GM19463 (cell line): ENCODE measurements at regions not wholly inside any gene's neighbourhood (a gene's known extent, or its start where the extent isn't known, plus 50 kb on each side); places are given as distances from the start of the nearest gene placed in this dataset.
"Not testable (repeated sequence)": the region's sequence is repeated elsewhere in the genome, so short reads cannot be mapped to it uniquely, and the experiment has no call there.

Experiments used
- ATAC-seq: cut with Tn5 transposase; IDR thresholded peaks from one replicate; pipeline ENCODE4 v1.9.1; 2021; ENCODE audit warnings: mild to moderate bottlenecking, moderate library complexity; ENCODE audit not compliant: unreplicated experiment

- ATAC-seq, result no peak
Measured at GRCh38 chr15:39016706-39017105, 452.1 kb upstream of the RASGRP1 start.

DNA sequence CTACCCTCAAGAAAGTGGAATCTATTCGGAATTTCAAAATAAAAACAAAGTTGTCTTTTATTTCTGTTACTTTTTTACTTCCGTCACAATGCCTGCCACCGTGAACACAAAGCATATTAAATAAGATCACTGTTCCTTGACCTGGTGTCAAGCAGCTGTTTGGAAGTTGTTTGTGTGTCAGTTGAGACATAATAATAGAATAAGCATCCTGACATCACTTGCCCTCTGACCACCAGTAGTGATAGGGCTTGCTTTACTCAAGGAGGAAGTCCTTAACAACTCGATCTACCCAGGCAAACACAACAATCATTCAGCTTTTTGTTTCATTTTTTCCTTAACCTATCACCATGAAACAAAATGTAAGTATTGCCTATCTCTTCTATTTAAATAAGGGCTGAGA, 454.4 kb upstream of the RASGRP1 start:
- no peak for ATAC-seq

DNA sequence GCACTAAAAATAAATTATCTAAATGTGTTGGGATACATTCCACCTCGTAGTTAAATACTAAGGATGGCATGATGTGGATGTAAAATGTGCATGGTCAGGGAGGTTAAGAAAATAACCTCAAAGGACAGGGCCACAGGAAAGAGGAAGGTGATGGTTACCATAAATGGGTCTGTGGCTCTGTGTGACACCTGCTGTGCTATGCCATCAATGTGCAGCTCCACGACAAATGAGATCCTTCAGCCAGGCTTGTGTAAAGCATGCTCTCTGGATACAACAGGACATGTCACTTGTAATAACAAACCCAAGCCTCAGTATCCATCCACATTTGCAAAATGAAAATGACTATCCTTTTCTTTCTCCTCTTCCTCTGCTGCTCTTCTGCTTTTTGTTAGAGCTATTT, 456.7 kb upstream of the RASGRP1 start:
- no peak for ATAC-seq

DNA sequence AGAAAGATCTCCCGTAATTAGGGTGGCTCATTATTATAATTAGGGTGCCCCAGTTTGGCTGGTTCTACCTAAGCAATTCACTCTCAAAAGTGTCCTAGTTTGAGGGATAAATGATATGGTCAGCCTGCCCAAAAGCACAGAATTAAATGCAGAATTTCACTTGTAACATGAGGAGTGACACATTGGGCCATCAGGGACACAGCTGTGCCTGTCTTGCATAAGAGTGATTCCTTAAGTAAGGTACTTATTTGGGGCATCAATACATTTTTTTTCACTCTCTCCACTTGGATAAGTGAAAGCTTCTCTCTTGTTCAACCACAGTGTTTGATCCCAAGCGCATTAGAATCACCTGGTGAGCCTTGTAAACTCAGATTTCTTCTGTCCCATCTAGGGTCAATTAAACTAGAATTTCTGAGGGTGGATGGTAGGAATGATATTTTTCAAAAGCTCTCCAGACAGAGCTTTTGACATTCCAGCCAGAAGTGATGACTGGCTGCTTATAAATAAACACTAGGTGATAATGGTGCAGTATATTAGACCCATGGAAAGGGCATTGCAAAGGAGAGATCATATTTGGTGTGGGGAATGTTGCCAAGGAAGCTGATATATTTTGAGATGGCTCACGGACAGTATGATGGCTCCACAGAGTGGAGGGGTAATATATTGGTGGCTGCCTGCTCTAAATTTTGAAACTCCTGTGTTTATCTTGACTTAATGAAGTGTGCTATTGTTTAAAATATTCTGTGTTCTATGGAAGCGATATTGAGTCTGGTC, 458.1 kb upstream of the RASGRP1 start:
- ATAC-seq, result no peak

- no peak for ATAC-seq
Measured at GRCh38 chr15:39025321-39025720, 460.7 kb upstream of the RASGRP1 start.

DNA sequence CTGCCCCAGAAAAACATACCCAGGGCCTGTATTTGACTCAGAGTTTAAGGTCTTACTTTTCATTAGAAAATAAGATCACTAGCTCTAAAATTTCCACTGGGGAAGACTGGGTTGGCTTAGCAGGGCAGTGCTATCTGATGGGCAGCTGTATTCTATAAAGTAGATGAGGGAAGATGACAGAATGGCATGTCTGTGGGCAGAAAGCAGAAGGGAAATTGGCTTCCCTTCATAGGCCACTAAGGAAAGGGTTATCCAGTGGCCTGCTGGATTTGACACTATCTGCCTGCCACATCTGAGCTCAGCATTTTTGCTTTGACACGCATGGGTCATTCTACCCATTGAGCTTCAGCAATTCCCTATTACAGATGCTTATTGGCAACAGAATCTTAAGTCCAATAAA, 461.3 kb upstream of the RASGRP1 start:
- ATAC-seq, result no peak

GRCh38 chr15:39028069-39028468, 463.5 kb upstream of the RASGRP1 start:
- no peak for ATAC-seq

DNA sequence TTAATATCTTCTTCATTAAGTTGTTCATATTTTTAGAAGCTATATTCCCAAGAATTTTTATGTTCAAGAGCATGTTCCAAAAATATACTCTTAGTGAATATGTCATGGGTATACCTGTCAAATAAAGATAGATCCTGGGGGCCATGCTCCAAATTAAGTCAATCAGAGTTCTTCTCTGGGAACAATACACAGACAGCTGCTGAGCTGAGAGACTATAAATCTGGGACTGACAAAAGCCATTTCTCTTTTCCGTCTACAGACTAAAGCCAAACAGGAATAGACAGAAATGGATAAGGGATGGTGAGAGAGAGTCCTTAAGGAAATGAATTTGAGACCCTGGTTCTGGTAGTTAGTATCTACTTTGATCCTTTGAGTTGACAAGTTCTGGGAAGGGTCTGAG, 465.1 kb upstream of the RASGRP1 start:
- no peak for ATAC-seq

DNA sequence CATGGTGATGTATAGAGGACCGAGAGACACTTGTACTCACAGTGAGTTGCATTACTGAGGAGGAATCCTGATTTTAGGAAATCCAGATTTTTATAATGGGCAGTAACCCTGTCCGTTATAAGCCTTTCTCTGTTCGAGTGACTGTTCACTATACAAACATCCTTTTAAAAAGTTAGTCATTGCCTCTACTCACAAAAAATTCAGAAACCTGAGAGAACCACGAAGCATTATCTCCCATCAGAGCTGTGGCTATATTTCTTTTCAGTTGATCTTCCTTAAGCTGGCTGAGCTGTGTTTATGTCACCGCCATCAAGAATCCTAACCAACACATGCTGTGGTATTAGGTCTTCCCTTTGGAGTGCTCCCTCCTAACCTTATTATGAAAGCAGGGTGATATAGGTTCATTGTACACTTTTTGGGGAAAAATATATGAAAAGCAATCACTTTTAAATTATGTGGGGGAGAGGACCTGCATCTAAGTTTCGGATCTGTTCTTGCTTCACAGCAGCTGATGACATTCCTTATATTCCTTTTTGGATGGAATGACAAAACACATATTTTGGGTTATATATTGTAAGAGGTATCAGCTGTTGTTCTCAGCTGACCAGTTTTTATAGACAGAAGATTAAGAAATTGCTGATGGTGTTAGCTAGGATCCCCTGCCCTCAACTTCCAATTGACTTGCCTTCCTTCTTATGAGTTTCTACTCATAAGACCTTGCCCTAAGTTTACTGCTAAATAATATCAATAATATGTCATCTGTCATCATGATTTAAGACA, 465.9 kb upstream of the RASGRP1 start:
- no peak for ATAC-seq

DNA sequence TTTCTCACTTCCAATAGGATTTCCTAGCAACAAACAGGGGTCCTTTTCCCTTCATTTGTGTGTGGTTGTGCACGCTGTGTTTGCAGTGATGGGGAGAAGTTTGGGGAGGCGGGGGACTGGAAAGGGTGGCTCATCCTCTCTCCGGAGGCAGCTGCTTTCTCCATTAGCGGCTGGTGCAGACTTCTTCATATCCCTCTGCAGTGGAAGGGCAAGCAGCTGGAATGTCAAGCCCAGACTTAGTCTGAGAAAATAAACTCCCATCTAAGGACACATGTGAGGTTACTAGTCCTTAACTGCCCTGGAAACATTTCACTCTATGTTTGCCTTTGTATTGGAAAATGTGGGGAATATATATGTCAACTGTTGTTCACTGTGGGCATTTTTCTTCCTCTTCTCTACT, 467.0 kb upstream of the RASGRP1 start:
- ATAC-seq, result no peak

DNA sequence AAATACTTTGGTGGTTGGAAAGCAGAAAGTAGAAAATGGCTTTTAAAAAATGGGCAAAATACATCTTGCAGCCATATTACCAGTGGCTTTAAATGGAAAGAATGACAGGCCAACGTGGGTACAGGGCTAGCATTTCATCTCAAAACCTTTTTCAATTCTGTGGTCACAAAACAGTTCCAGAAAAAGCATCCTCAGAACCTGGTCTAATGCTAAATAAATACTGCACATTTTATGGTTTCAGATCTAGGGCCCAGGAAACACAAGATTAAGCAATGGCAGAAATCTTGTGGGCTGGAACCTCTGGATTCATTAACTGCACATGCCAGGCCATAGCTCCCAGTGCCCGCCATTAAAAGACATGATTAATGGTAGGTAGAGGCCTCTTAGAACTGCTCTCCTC, 470.2 kb upstream of the RASGRP1 start:
- ATAC-seq, result no peak

DNA sequence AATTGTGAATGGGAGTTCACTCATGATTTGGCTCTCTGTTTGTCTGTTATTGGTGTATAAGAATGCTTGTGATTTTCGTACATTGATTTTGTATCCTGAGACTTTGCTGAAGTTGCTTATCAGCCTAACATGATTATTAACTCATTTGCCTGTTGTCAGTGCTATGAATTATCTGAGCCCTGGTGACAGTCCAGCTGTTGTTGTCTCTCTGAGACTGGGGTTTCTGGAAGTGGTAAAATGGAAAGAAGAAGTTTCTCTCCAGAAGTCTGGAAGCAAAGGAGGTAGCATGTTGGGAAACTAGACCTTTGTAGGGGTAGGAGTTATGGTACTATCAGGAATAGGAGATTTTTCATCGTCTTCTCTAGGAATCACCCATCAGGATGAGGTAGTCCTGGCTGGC, 473.0 kb upstream of the RASGRP1 start:
- ATAC-seq, result not testable (repeated sequence)

DNA sequence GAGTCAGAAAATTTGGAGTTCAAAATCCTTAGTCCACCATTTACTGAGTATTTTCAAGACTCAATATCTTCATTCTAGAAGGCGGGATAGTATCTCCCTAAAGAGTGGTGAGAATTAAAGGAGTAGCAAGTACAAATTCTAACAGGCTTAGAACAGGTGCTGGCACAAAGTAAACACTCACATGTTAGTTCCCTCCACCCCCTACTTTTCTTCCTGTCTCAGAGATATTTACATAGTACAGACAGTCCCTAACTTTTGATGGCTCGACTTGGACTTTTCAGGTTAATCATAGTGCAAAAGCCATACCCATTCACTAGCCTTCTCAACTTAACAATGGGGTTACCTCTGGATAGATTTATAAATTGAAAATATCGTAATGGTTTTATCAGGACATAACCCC, 476.2 kb upstream of the RASGRP1 start:
- no peak for ATAC-seq

GRCh38 chr15:39041979-39042495, 477.4 kb upstream of the RASGRP1 start:
- no peak for ATAC-seq

DNA sequence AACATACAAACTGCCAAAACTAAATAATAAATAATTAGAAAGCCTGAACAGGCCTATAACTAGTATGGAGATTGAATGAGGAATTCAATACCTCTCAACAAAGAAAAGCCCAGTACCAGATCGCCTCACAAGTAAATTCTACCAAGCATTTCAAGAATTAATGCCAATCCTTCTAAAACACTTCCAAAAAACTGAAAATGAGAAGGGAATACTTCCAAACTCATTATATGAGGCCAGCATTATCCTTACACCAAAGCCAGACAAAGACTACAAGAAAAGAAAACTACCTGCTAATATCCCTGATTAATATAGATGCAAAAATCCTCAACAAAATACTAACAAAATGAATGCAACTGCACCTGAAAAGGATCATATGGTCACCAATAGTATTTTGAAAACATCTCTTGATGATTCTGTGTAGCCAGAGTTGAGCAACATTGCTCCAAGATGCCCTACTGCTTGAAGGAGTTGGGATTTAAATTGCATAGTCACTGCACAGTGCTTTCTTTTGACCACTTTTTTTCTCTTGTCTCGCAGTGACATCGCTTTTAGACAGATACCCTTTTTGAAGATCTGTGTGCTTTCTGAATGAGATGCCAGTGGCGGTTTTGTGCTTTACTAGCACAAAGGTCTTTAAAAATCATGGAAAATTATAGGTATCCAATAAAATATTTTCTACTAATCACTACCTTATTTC, 487.2 kb upstream of the RASGRP1 start:
- no peak for ATAC-seq

DNA sequence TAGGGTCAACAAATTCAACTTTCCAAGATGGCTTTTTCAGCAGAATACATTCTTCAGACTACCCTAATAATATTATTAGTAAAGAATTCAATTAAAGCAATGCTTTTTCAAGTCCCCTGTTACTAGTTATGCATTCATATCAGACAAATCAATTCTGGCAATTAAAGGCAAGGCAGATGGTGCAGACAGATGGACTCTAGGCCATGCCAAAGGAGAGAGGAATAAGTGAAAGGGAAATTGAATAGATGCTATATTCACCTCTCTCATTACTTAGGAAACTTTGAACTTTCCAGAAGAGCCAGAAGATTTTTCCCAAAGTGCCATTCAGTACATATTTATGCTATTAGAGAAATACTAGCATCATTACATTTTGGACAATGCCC, 487.7 kb upstream of the RASGRP1 start:
- no peak for ATAC-seq

DNA sequence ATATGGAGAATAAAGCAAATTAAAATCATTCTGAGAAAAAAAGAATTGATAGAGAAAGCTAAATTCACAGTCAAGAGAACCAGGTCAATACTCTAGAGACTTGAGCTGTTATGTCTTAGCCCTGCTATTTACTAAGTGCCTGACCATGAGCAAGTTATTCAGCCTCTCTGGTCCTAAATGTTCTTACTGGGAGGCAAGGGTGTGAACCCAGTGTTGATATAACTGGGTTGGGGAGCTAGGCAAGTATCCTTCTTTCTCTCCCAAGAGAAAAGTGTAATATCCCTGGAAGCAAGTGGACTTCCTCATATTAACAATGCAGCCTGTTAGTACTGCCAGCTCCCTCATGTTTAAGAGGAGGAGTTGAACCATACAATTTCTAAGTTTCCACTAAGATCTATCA, 488.9 kb upstream of the RASGRP1 start:
- no peak for ATAC-seq

GRCh38 chr15:39054128-39054732, 489.6 kb upstream of the RASGRP1 start:
- ATAC-seq, result no peak

DNA sequence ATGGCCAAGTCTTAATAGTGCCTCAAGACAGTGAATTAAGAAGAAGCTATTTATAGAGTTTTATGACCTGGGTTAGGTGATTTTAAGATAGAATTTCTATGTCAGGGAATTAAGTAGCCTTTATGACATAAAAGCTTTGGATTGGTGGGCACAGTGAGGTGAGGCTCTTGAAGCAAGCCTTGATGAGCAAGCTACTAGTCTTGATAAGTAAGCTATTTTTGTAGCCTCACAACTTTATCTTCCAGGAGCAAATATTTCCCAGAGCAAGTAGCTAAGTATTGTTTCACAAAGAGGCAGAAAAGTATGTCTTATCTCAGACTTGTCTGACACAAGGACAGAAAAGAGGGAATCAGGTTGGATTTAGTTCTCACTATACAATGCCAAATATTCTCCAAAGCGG, 491.7 kb upstream of the RASGRP1 start:
- ATAC-seq, result no peak

- no peak for ATAC-seq
Measured at GRCh38 chr15:39058351-39059131, 493.9 kb upstream of the RASGRP1 start.
